Spinal cord (tissue), 9 donors: ENCODE measurements at regions not wholly inside any gene's neighbourhood (a gene's known extent, or its start where the extent isn't known, plus 50 kb on each side); places are given as distances from the start of the nearest gene placed in this dataset.
"Not testable (repeated sequence)": the region's sequence is repeated elsewhere in the genome, so short reads cannot be mapped to it uniquely, and the experiment has no call there.

Source experiments
- DNase-seq, 6 donors: peaks; one replicate each; pipeline versions ENCODE4 v3.0.0 to v3.0.0-alpha.2; 2013 to 2015; ENCODE audit warnings: low spot score in 6 of 6, low read depth in 4 of 6
- H3K27ac ChIP-seq: one replicate; pipeline ENCODE4 v1.5.1; 2013; ENCODE audit warnings: low read depth, low read length, control low read depth
- H3K27me3 ChIP-seq: one replicate; pipeline ENCODE4 v1.6.1; 2013; ENCODE audit warnings: low read length; ENCODE audit not compliant: control insufficient read depth, insufficient read depth
- H3K36me3 ChIP-seq: one replicate; pipeline ENCODE4 v1.6.1; 2013; ENCODE audit warnings: low read length; ENCODE audit not compliant: control insufficient read depth, insufficient read depth
- H3K4me1 ChIP-seq: one replicate; pipeline ENCODE4 v1.6.1; 2013; ENCODE audit warnings: low read length; ENCODE audit not compliant: control insufficient read depth, insufficient read depth
- H3K4me3 ChIP-seq: one replicate; pipeline ENCODE4 v1.5.1; 2013; ENCODE audit warnings: low read depth, low read length, control low read depth
- H3K9me3 ChIP-seq: one replicate; pipeline ENCODE4 v1.6.1; 2013; ENCODE audit warnings: low read length; ENCODE audit not compliant: control insufficient read depth, insufficient read depth
- WGBS: methylation state at CpG from one replicate; pipeline ENCODE4 v1.1.5; 2013; ENCODE audit warnings: missing lambda C conversion rate; ENCODE audit not compliant: insufficient coverage; 5-methylcytosine and 5-hydroxymethylcytosine counted together
- donor health status: healthy.

- H3K27ac ChIP-seq, H3K9me3 ChIP-seq, H3K4me1 ChIP-seq, H3K4me3 ChIP-seq, H3K27me3 ChIP-seq, DNase-seq, H3K36me3 ChIP-seq: not testable (repeated sequence)
- 81% methylated on average over 6 of the region's 11 CpGs for WGBS
These were observed 51.9 kb downstream of the DIPK2A start for GRCh38 chr3:144023543-144023942.

- Histone ChIP-seq H3K4me3 (no peak overlapping the region), H3K27ac (no peak overlapping the region), H3K36me3 (no peaks in the 10 kb centered on the region), H3K4me1 (no peaks in the 10 kb centered on the region), H3K27me3 (no peaks in the 10 kb centered on the region), H3K9me3 (no peaks in the 10 kb centered on the region)
- DNase-seq, result peak in 1 of 6 donors; percentile 41
- 87% methylated on average over 3 of the region's 4 CpGs for WGBS
These were observed 57.3 kb downstream of the DIPK2A start for GRCh38 chr3:144028798-144029411.

GRCh38 chr3:144029769-144030168 is 58.1 kb downstream of the DIPK2A start:
- H3K27me3 ChIP-seq, result no peaks in the 10 kb centered on the region
- no peaks in the 10 kb centered on the region for H3K36me3 ChIP-seq
- no CpG with 5 or more reads among the region's 2 CpGs for WGBS
- H3K9me3 ChIP-seq, result no peaks in the 10 kb centered on the region
- no peaks in the 10 kb centered on the region for H3K4me1 ChIP-seq
- DNase-seq, result no peak
- H3K4me3 ChIP-seq, result no peak overlapping the region
- H3K27ac ChIP-seq, result no peak overlapping the region

DNA sequence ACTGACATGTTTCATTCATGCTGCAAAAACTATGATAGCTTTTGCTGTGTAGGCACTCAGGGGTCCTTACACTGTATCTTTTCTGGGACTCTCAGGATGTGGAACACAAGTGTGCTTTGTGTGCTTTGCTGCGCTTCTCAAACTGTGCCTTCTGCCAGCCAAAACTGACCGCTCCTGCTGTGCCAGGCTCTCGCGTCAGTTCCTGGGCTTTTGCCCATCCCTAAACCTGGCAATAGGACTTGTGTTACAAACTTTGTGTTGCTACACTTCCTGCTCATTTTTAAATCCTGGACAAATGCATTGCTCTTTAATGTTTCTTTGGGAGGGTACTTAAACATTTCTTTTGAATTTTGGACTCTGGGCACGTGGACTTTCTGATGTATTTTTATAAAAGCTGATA is 60.3 kb downstream of the DIPK2A start:
- Histone ChIP-seq H3K9me3 (no peaks in the 10 kb centered on the region), H3K27ac (peak overlapping the region; percentile 74), H3K27me3 (no peaks in the 10 kb centered on the region), H3K4me1 (no peaks in the 10 kb centered on the region), H3K4me3 (no peak overlapping the region), H3K36me3 (no peaks in the 10 kb centered on the region)
- 12% methylated on average over 4 of the region's 5 CpGs for WGBS
- peak; percentile 68 to 92 (median 76) for DNase-seq

DNA sequence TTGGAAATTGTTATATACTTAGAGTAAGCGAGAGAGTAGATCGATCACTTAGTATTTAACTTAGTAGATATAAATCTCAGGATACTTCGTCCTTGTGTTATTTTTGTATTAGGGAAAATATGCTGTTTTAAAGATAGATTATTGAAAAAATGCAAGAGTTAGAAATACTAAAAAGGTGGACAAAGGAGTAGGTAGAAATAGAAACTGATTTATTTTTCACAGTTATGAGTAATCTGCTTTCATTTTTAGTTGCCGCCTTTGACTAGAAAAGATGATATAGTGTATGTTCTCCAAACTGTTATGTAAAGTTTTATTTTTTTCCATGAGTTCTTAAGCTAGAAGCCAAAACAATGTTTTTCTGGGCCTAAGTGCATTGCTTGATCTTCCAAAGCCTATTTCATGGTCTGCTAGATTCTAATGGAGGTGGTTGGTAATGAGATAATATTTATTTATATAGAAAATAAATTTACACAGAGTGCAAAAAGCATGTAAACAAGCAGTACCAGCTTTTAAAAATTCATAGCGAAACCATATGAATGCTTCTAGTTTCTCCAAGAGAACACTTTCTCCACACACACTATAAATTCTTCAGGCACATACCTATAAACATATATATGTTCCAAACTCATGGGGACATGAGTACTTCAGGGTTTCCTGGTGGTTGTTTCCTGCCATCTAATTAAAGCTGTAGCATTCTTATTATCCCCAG is 61.1 kb downstream of the DIPK2A start:
- H3K4me1 ChIP-seq, result no peaks in the 10 kb centered on the region
- H3K36me3 ChIP-seq, result no peaks in the 10 kb centered on the region
- no CpG with 5 or more reads among the region's 5 CpGs for WGBS
- no peaks in the 10 kb centered on the region for H3K27me3 ChIP-seq
- DNase-seq, result peak in 1 of 6 donors; percentile 39
- no peaks in the 10 kb centered on the region for H3K9me3 ChIP-seq
- H3K27ac ChIP-seq, result no peak overlapping the region
- no peak overlapping the region for H3K4me3 ChIP-seq

DNA sequence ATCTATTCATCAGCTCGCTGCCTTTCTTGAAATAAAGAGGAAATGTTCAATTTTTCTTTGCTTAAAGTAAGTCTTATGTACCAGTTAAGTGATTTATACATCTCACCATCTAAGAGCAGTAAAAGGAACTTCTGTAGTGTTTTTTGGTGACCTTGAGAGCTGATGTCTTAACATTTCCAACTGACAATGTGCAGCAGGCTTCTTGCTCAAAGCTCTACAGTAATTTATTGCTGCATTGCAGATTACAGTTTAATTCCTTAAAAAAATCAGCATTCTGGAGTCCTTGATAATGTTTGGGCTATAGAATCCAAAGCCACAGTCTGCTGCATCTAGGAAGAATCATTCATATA is 61.6 kb downstream of the DIPK2A start:
- Histone ChIP-seq H3K36me3 (no peaks in the 10 kb centered on the region), H3K27me3 (no peaks in the 10 kb centered on the region), H3K9me3 (no peaks in the 10 kb centered on the region), H3K4me3 (no peak overlapping the region), H3K4me1 (no peaks in the 10 kb centered on the region), H3K27ac (no peak overlapping the region)
- DNase-seq, result peak in 1 of 6 donors; percentile 13
- WGBS, result no CpG with 5 or more reads among the region's 1 CpG

- no peaks in the 10 kb centered on the region for H3K27me3 ChIP-seq
- no peak overlapping the region for H3K27ac ChIP-seq
- no peak for DNase-seq
- no peaks in the 10 kb centered on the region for H3K4me1 ChIP-seq
- no peaks in the 10 kb centered on the region for H3K9me3 ChIP-seq
- H3K4me3 ChIP-seq, result no peak overlapping the region
- WGBS, result no CpG with 5 or more reads among the region's 1 CpG
- H3K36me3 ChIP-seq, result no peaks in the 10 kb centered on the region
These were observed 62.2 kb downstream of the DIPK2A start for GRCh38 chr3:144033863-144034262.

DNA sequence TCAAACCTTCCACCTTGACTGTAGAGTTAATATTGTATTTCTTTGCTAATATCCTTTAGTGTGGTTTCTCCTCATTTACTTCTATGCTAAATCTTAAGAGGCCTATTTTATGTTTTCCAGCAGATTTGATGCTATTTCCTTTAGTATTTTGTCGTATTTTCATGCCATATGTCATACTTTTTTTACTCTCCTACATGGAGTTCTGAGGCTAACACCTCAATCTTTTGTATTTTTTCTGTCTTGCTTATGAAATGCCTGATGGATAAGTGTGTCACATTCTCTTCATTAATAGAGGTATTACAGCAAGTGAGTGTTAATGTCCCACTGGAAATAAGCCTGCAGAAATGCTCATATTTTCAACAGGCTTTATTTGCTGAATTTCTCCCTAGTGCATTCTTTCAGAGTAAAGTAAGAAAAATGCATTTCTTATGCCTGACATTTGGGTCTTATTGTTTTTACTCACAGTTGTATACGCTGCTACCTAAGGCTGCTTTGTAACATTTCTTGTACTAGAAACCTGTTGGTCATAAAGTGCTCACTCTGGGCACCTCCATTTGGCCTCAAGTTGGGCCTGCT is 63.2 kb downstream of the DIPK2A start:
- DNase-seq, result peak in 1 of 6 donors; percentile 59
- H3K36me3 ChIP-seq, result no peaks in the 10 kb centered on the region
- H3K9me3 ChIP-seq, result no peaks in the 10 kb centered on the region
- 71% methylated on average over 1 of the region's 2 CpGs for WGBS
- H3K27ac ChIP-seq, result no peak overlapping the region
- H3K4me1 ChIP-seq, result no peaks in the 10 kb centered on the region
- H3K4me3 ChIP-seq, result no peak overlapping the region
- H3K27me3 ChIP-seq, result no peaks in the 10 kb centered on the region

GRCh38 chr3:144036498-144036897 is 64.9 kb downstream of the DIPK2A start:
- WGBS, result no CpG with 5 or more reads among the region's 1 CpG
- no peaks in the 10 kb centered on the region for H3K9me3 ChIP-seq
- no peaks in the 10 kb centered on the region for H3K36me3 ChIP-seq
- no peak overlapping the region for H3K4me3 ChIP-seq
- DNase-seq, result no peak
- H3K4me1 ChIP-seq, result no peaks in the 10 kb centered on the region
- no peaks in the 10 kb centered on the region for H3K27me3 ChIP-seq
- no peak overlapping the region for H3K27ac ChIP-seq

DNA sequence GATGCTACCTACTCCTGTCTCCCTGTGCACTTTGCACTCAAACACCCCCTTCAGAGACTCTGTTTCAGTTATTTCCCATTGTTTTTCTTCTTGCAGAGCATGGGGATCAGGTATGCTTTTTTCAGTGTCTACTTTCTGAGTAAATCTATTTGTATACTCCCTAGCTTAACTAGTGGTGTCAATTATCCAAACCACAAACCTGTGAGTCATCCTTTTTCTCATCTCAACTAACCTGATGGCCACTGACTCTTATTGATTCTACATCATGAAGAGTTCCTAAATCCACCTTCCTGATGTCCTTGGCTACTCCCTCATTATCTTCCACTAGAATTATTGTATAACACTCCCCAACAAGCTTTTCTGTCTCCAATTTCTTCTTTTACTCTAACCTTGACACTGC is 68.0 kb downstream of the DIPK2A start:
- Histone ChIP-seq H3K4me3 (no peak overlapping the region), H3K4me1 (no peaks in the 10 kb centered on the region), H3K27ac (no peak overlapping the region), H3K27me3 (no peaks in the 10 kb centered on the region), H3K9me3 (no peaks in the 10 kb centered on the region), H3K36me3 (no peaks in the 10 kb centered on the region)
- DNase-seq, result no peak
